ENCODE measurements at regions not wholly inside any gene's neighbourhood (a gene's known extent, or its start where the extent isn't known, plus 50 kb on each side); places are given as distances from the start of the nearest gene placed in this dataset.
"Not testable (repeated sequence)": the region's sequence is repeated elsewhere in the genome, so short reads cannot be mapped to it uniquely, and the experiment has no call there.

GRCh38 chr2:241981076-241981700 is 111.7 kb downstream of the RTP5 start:
- peaks cover 3% of the 10 kb centered on the region for H3K9me3 ChIP-seq
- H3K27me3 ChIP-seq, result no peaks in the 10 kb centered on the region
- no peaks in the 10 kb centered on the region for H3K4me1 ChIP-seq
- peak in 1 of 2 donors; percentile 75 for DNase-seq (ENCODE audit: low spot score in 2 of 2)
- H3K27ac ChIP-seq, result no peak overlapping the region
- WGBS, result 93% methylated on average over 23 of the region's 24 CpGs
- no peaks in the 10 kb centered on the region for H3K36me3 ChIP-seq
- TF ChIP-seq, protein P1, sequence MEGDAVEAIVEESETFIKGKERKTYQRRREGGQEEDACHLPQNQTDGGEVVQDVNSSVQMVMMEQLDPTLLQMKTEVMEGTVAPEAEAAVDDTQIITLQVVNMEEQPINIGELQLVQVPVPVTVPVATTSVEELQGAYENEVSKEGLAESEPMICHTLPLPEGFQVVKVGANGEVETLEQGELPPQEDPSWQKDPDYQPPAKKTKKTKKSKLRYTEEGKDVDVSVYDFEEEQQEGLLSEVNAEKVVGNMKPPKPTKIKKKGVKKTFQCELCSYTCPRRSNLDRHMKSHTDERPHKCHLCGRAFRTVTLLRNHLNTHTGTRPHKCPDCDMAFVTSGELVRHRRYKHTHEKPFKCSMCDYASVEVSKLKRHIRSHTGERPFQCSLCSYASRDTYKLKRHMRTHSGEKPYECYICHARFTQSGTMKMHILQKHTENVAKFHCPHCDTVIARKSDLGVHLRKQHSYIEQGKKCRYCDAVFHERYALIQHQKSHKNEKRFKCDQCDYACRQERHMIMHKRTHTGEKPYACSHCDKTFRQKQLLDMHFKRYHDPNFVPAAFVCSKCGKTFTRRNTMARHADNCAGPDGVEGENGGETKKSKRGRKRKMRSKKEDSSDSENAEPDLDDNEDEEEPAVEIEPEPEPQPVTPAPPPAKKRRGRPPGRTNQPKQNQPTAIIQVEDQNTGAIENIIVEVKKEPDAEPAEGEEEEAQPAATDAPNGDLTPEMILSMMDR (IDR thresholded peaks at IDR 0.05), result no peak
- no peak for TF ChIP-seq POLR2AphosphoS5 (IDR thresholded peaks at IDR 0.05)
- no peak for TF ChIP-seq EP300 (IDR thresholded peaks at IDR 0.05)
- TF ChIP-seq POLR2A (IDR thresholded peaks at IDR 0.05), result no peak
- no peak overlapping the region for H3K4me3 ChIP-seq

DNA sequence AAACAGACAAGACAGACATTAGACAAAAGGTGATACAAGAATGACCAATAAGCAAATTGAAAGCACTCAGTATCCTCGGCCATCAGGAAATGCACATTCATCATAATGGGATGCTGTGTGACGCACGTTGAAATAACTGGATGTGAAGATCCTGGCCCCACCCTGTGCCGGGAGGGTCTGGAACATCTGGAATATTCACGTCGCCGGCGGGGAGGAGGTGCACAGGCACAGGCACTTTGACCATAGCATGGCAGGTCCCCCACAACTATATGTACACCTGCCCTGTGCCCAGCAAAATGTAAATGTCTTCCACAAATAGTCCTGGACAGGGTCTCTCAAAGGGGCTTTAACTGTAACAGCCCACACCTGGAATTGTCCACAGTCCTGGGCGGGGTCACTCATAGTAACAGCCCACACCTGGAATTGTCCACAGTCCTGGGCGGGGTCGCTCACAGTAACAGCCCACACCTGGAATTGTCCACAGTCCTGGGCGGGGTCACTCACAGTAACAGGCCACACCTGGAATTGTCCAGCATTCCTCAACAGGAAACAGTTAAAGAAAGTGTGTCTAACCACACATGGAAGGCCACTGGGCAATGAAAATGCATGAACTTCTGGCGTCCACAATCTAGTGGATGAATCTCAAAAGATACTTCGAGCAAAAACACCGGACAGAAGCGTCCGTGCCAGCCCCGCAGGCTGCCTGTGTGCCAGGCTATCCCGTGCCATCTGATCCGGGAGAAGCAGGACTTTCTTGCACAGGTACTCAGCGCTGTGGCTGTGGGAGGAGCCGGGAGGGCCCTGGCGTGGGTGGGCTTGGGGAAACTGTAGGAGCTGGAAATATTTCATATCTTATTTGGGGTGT is 113.4 kb downstream of the RTP5 start:
- TF ChIP-seq, protein P1 (IDR thresholded peaks at IDR 0.05), result no peak
- no peak for TF ChIP-seq EP300 (IDR thresholded peaks at IDR 0.05)
- TF ChIP-seq POLR2A (IDR thresholded peaks at IDR 0.05), result no peak
- TF ChIP-seq POLR2AphosphoS5 (IDR thresholded peaks at IDR 0.05), result no peak
- Histone ChIP-seq H3K36me3 (no peaks in the 10 kb centered on the region), H3K9me3 (peaks cover 3% of the 10 kb centered on the region), H3K27ac (no peak overlapping the region), H3K27me3 (no peaks in the 10 kb centered on the region), H3K4me3 (no peak overlapping the region), H3K4me1 (no peaks in the 10 kb centered on the region)
- 88% methylated on average over 22 of the region's 23 CpGs for WGBS
- DNase-seq (ENCODE audit: low spot score in 2 of 2), result peak in 1 of 2 donors; percentile 53

GRCh38 chr2:241983571-241984270 is 114.2 kb downstream of the RTP5 start:
- Histone ChIP-seq H3K4me1 (no peaks in the 10 kb centered on the region), H3K27ac (no peak overlapping the region), H3K27me3 (no peaks in the 10 kb centered on the region), H3K36me3 (no peaks in the 10 kb centered on the region), H3K4me3 (no peak overlapping the region), H3K9me3 (no peaks in the 10 kb centered on the region)
- TF ChIP-seq, protein P1 (IDR thresholded peaks at IDR 0.05), result no peak
- no peak for TF ChIP-seq EP300 (IDR thresholded peaks at IDR 0.05)
- TF ChIP-seq POLR2A (IDR thresholded peaks at IDR 0.05), result no peak
- no peak for TF ChIP-seq POLR2AphosphoS5 (IDR thresholded peaks at IDR 0.05)
- DNase-seq (ENCODE audit: low spot score in 2 of 2), result peak in 1 of 2 donors; percentile 76
- 89% methylated on average over 19 of the region's 22 CpGs for WGBS

DNA sequence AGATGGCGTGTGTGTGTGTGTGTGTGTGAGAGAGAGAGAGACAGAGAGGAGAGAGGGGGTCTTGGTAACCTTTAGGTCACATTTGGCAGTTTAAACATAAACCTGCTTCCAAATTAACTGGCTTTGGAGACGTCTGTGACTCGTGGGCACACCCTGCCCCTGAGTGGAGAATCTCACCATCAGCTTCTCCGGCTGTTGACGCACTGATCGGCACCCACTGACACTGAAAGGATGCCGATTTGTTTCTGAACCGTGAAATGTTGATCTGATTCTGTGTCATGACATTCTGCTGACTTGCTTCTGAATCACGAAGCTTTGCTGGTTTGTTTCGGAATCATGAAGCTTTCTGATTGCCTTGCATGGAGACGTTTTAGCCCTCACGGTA is 114.7 kb downstream of the RTP5 start:
- Histone ChIP-seq H3K27me3 (no peaks in the 10 kb centered on the region), H3K4me1 (no peaks in the 10 kb centered on the region), H3K27ac (no peak overlapping the region), H3K4me3 (no peak overlapping the region), H3K36me3 (no peaks in the 10 kb centered on the region), H3K9me3 (no peaks in the 10 kb centered on the region)
- 79% methylated on average over 12 of the region's 12 CpGs for WGBS
- peak in 1 of 2 donors; percentile 21 for DNase-seq (ENCODE audit: low spot score in 2 of 2)
- no peak for TF ChIP-seq EP300 (IDR thresholded peaks at IDR 0.05)
- TF ChIP-seq, protein P1 (IDR thresholded peaks at IDR 0.05), result no peak
- TF ChIP-seq POLR2AphosphoS5 (IDR thresholded peaks at IDR 0.05), result no peak
- TF ChIP-seq POLR2A (IDR thresholded peaks at IDR 0.05), result no peak

DNA sequence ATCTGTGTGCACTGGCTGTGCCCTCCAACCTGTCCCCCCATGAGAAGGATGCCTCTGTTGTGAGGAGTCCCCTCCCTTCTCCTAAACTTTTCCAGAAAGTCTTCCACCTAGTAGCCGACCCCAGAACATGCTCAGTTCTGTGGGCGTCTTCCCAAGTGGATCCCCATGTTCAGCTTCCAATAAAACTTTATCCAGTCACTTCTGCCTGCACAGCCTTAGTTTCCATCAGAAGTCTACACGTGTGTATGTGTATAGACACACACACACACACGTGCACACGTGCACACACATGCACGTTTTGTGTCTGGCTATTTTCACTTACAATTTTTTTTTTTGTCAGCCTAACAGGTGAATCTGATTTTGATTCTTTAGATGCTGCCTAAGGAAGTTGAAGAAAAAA is 115.1 kb downstream of the RTP5 start:
- Histone ChIP-seq H3K27me3 (no peaks in the 10 kb centered on the region), H3K27ac (no peak overlapping the region), H3K4me1 (no peaks in the 10 kb centered on the region), H3K4me3 (no peak overlapping the region), H3K36me3 (no peaks in the 10 kb centered on the region), H3K9me3 (no peaks in the 10 kb centered on the region)
- TF ChIP-seq, protein P1 (IDR thresholded peaks at IDR 0.05), result no peak
- no peak for TF ChIP-seq POLR2AphosphoS5 (IDR thresholded peaks at IDR 0.05)
- no peak for TF ChIP-seq EP300 (IDR thresholded peaks at IDR 0.05)
- no peak for TF ChIP-seq POLR2A (IDR thresholded peaks at IDR 0.05)
- 73% methylated on average over 6 of the region's 6 CpGs for WGBS
- DNase-seq (ENCODE audit: low spot score in 2 of 2), result no peak

DNA sequence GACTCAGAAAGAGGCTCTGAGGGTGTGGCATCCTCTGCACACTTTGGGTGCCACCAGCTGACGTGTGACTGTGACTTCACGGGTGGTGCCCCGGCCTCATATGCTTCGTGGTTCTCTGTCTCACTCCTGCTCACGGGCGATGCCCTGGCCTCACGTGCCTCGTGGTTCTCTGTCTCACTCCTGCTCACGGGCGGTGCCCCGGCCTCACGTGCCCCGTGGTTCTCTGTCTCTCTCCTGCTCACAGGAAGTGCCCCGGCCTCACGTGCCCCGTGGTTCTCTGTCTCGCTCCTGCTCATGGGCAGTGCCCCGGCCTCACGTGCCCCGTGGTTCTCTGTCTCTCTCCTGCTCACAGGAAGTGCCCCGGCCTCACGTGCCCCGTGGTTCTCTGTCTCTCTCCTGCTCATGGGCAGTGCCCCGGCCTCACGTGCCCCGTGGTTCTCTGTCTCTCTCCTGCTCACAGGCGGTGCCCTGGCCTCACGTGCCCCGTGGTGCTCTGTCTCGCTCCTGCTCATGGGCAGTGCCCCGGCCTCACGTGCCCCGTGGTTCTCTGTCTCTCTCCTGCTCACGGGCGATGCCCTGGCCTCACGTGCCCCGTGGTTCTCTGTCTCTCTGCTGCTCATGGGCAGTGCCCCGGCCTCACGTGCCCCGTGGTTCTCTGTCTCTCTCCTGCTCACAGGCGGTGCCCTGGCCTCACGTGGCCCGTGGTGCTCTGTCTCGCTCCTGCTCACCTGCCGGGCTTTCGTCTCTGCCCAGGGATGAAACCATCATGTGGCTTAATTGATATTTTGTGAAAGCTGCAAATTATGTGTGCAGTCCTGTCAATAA is 115.8 kb downstream of the RTP5 start:
- not testable (repeated sequence) for H3K27ac ChIP-seq, H3K4me3 ChIP-seq, H3K27me3 ChIP-seq, H3K4me1 ChIP-seq, H3K36me3 ChIP-seq, H3K9me3 ChIP-seq
- WGBS, result 77% methylated on average over 45 of the region's 46 CpGs
- peak in 1 of 2 donors; percentile 65 for DNase-seq (ENCODE audit: low spot score in 2 of 2)

Data from suprapubic skin (tissue), 4 donors.